BLaER1 (cell line): ENCODE measurements at regions not wholly inside any gene's neighbourhood (a gene's known extent, or its start where the extent isn't known, plus 50 kb on each side); places are given as distances from the start of the nearest gene placed in this dataset.

Source experiments
- H3K27ac ChIP-seq: shearing (Covaris generic); formaldehyde crosslinking; 2 replicates; pipeline ENCODE4 v1.8.1; 2022
- H3K27me3 ChIP-seq: shearing (Covaris generic); formaldehyde crosslinking; 2 replicates; pipeline ENCODE4 v1.8.1; 2022
- H3K36me3 ChIP-seq: shearing (Covaris generic); formaldehyde crosslinking; 2 replicates; pipeline ENCODE4 v1.8.1; 2022
- H3K4me1 ChIP-seq: shearing (Covaris generic); formaldehyde crosslinking; 2 replicates; pipeline ENCODE4 v1.8.1; 2022
- H3K4me2 ChIP-seq: shearing (Covaris generic); formaldehyde crosslinking; 2 replicates; pipeline ENCODE4 v1.8.1; 2022
- H3K4me3 ChIP-seq: shearing (Covaris generic); formaldehyde crosslinking; 2 replicates; pipeline ENCODE4 v1.8.1; 2022
- H3K9ac ChIP-seq: shearing (Covaris generic); formaldehyde crosslinking; 2 replicates; pipeline ENCODE4 v1.8.1; 2022
- H3K9me3 ChIP-seq: shearing (Covaris generic); formaldehyde crosslinking; 2 replicates; pipeline ENCODE4 v1.8.1; 2022
- H4K20me1 ChIP-seq: shearing (Covaris generic); formaldehyde crosslinking; 2 replicates; pipeline ENCODE4 v1.8.1; 2022
- Cebpa-rat ChIP-seq: shearing (Covaris generic); IDR thresholded peaks from 2 replicates; pipeline ENCODE4 v1.8.1; 2022

GRCh38 chr15:58294681-58295254 is 137.0 kb upstream of the LIPC start:
- no peak overlapping the region for H3K4me2 ChIP-seq
- no peak overlapping the region for H3K9ac ChIP-seq
- no peak overlapping the region for H3K27ac ChIP-seq
- H3K36me3 ChIP-seq, result no peaks in the 10 kb centered on the region
- no peak for TF ChIP-seq Cebpa-rat
- peaks cover 39% of the 10 kb centered on the region for H3K9me3 ChIP-seq
- H4K20me1 ChIP-seq, result no peaks in the 10 kb centered on the region
- H3K27me3 ChIP-seq, result no peaks in the 10 kb centered on the region
- H3K4me1 ChIP-seq, result peaks cover 35% of the 10 kb centered on the region
- no peak overlapping the region for H3K4me3 ChIP-seq

GRCh38 chr15:58295637-58296215 is 136.1 kb upstream of the LIPC start:
- H3K4me1 ChIP-seq, result peaks cover 42% of the 10 kb centered on the region
- no peak overlapping the region for H3K9ac ChIP-seq
- no peak for TF ChIP-seq Cebpa-rat
- H3K4me2 ChIP-seq, result no peak overlapping the region
- peaks cover 48% of the 10 kb centered on the region for H3K9me3 ChIP-seq
- no peak overlapping the region for H3K27ac ChIP-seq
- no peaks in the 10 kb centered on the region for H3K36me3 ChIP-seq
- H4K20me1 ChIP-seq, result no peaks in the 10 kb centered on the region
- H3K4me3 ChIP-seq, result no peak overlapping the region
- no peaks in the 10 kb centered on the region for H3K27me3 ChIP-seq

- no peaks in the 10 kb centered on the region for H3K27me3 ChIP-seq
- H3K9ac ChIP-seq, result no peak overlapping the region
- H3K4me3 ChIP-seq, result no peak overlapping the region
- H3K9me3 ChIP-seq, result peaks cover 51% of the 10 kb centered on the region
- no peaks in the 10 kb centered on the region for H3K36me3 ChIP-seq
- no peak for TF ChIP-seq Cebpa-rat
- H3K4me1 ChIP-seq, result peaks cover 42% of the 10 kb centered on the region
- no peak overlapping the region for H3K27ac ChIP-seq
- H4K20me1 ChIP-seq, result no peaks in the 10 kb centered on the region
- no peak overlapping the region for H3K4me2 ChIP-seq
Measured at GRCh38 chr15:58296276-58296675, 135.5 kb upstream of the LIPC start.

GRCh38 chr15:58297639-58298038 is 134.2 kb upstream of the LIPC start:
- Histone ChIP-seq H3K27me3 (no peaks in the 10 kb centered on the region), H3K36me3 (no peaks in the 10 kb centered on the region), H3K4me3 (no peak overlapping the region), H3K9me3 (peaks cover 51% of the 10 kb centered on the region), H4K20me1 (no peaks in the 10 kb centered on the region), H3K4me1 (peaks cover 42% of the 10 kb centered on the region), H3K4me2 (peak overlapping the region; percentile 50), H3K27ac (no peak overlapping the region), H3K9ac (no peak overlapping the region)
- no peak for TF ChIP-seq Cebpa-rat

GRCh38 chr15:58298879-58299850 is 132.6 kb upstream of the LIPC start:
- peak overlapping the region; percentile 62 for H3K4me2 ChIP-seq

GRCh38 chr15:58302832-58303231 is 129.0 kb upstream of the LIPC start:
- H3K36me3 ChIP-seq, result no peaks in the 10 kb centered on the region

More at GRCh38 chr15:58298879-58299850, 132.6 kb upstream of the LIPC start:
- Histone ChIP-seq H3K27ac (peak overlapping the region; percentile 16; the same call in 1 of the 2 replicates), H3K9me3 (peaks cover 51% of the 10 kb centered on the region), H3K9ac (no peak overlapping the region), H3K27me3 (no peaks in the 10 kb centered on the region), H4K20me1 (no peaks in the 10 kb centered on the region), H3K4me1 (peaks cover 42% of the 10 kb centered on the region), H3K4me3 (no peak overlapping the region), H3K36me3 (no peaks in the 10 kb centered on the region)
- TF ChIP-seq Cebpa-rat, result no peak

GRCh38 chr15:58303236-58303635 is 128.6 kb upstream of the LIPC start:
- no peak for TF ChIP-seq Cebpa-rat
- no peak overlapping the region for H3K27ac ChIP-seq
- no peak overlapping the region for H3K9ac ChIP-seq
- H4K20me1 ChIP-seq, result no peaks in the 10 kb centered on the region
- H3K36me3 ChIP-seq, result no peaks in the 10 kb centered on the region
- H3K4me3 ChIP-seq, result no peak overlapping the region
- no peaks in the 10 kb centered on the region for H3K27me3 ChIP-seq
- peaks cover 47% of the 10 kb centered on the region for H3K4me1 ChIP-seq
- no peak overlapping the region for H3K4me2 ChIP-seq
- peaks cover 44% of the 10 kb centered on the region for H3K9me3 ChIP-seq

More at GRCh38 chr15:58302832-58303231, 129.0 kb upstream of the LIPC start:
- Histone ChIP-seq H3K27me3 (no peaks in the 10 kb centered on the region), H3K4me1 (peaks cover 47% of the 10 kb centered on the region), H3K9me3 (peaks cover 44% of the 10 kb centered on the region), H3K4me3 (no peak overlapping the region), H3K4me2 (no peak overlapping the region), H3K27ac (no peak overlapping the region), H3K9ac (no peak overlapping the region), H4K20me1 (no peaks in the 10 kb centered on the region)
- no peak for TF ChIP-seq Cebpa-rat

GRCh38 chr15:58306591-58307312 is 125.0 kb upstream of the LIPC start:
- no peaks in the 10 kb centered on the region for H4K20me1 ChIP-seq
- H3K4me2 ChIP-seq, result peak overlapping the region; percentile 60
- H3K9me3 ChIP-seq, result peaks cover 41% of the 10 kb centered on the region
- TF ChIP-seq Cebpa-rat, result no peak
- peak overlapping the region; percentile 55 for H3K27ac ChIP-seq
- H3K36me3 ChIP-seq, result no peaks in the 10 kb centered on the region
- peak overlapping the region; percentile 32; the same call in 1 of the 2 replicates for H3K9ac ChIP-seq
- H3K4me3 ChIP-seq, result no peak overlapping the region
- H3K27me3 ChIP-seq, result no peaks in the 10 kb centered on the region
- H3K4me1 ChIP-seq, result peaks cover 42% of the 10 kb centered on the region

GRCh38 chr15:58307313-58307961 is 124.4 kb upstream of the LIPC start:
- Histone ChIP-seq H3K4me3 (no peak overlapping the region), H3K36me3 (no peaks in the 10 kb centered on the region), H3K27ac (0 out of 2 replicates have a peak overlapping the region, but pooled peaks have one; percentile 55), H3K4me1 (peaks cover 46% of the 10 kb centered on the region), H4K20me1 (no peaks in the 10 kb centered on the region), H3K4me2 (peak overlapping the region; percentile 60), H3K27me3 (no peaks in the 10 kb centered on the region), H3K9ac (peak overlapping the region; percentile 32; the same call in 1 of the 2 replicates), H3K9me3 (peaks cover 34% of the 10 kb centered on the region)
- no peak for TF ChIP-seq Cebpa-rat
